ENCODE measurements at regions not wholly inside any gene's neighbourhood (a gene's known extent, or its start where the extent isn't known, plus 50 kb on each side); places are given as distances from the start of the nearest gene placed in this dataset.
"Not testable (repeated sequence)": the region's sequence is repeated elsewhere in the genome, so short reads cannot be mapped to it uniquely, and the experiment has no call there.

- in situ Hi-C loops (cut with MboI; ENCODE audit: low pct_unique_long_range_greater_than_20kb in 2 of 9, low sequenced_read_pairs in 9 of 9, unreplicated experiment in 9 of 9): no loop called here
- Histone ChIP-seq H3K4me1 (replicated peaks in 1 of 2) (peaks cover 2 to 6% of the 10 kb centered on the region in 2 donors), H3K4me3 (no peak overlapping the region), H3K27ac (no peak overlapping the region)
- WGBS, 10 experiments: 66 to 100% (median 87%) methylated on average over 1 to 4 of the region's 4 CpGs
- ATAC-seq (replicated peaks in 6 of 8): no peak
These were observed 119.0 kb downstream of the TNFSF18 start for GRCh38 chr1:172931761-172932160.

- no peak for ATAC-seq (replicated peaks in 6 of 8)
These were observed 117.8 kb downstream of the TNFSF18 start for GRCh38 chr1:172932981-172933380.

GRCh38 chr1:172934417-172934762 is 116.4 kb downstream of the TNFSF18 start:
- H3K4me3 ChIP-seq: no peak overlapping the region
- ATAC-seq (replicated peaks in 6 of 8): no peak
- no peak overlapping the region for H3K27ac ChIP-seq
- WGBS, 10 experiments: 10 to 96% (median 73%) methylated on average over 2 to 4 of the region's 4 CpGs; no CpG with 5 or more reads in 2 of the 10 experiments
- H3K4me1 ChIP-seq (replicated peaks in 1 of 2): peaks cover 2 to 6% of the 10 kb centered on the region in 2 donors
- in situ Hi-C loops (cut with MboI; ENCODE audit: low pct_unique_long_range_greater_than_20kb in 2 of 9, low sequenced_read_pairs in 9 of 9, unreplicated experiment in 9 of 9): no loop called here

More at GRCh38 chr1:172932981-172933380, 117.8 kb downstream of the TNFSF18 start:
- Histone ChIP-seq H3K4me1 (replicated peaks in 1 of 2) (peaks cover 2 to 6% of the 10 kb centered on the region in 2 donors), H3K27ac (no peak overlapping the region), H3K4me3 (no peak overlapping the region)
- in situ Hi-C loops (cut with MboI; ENCODE audit: low pct_unique_long_range_greater_than_20kb in 2 of 9, low sequenced_read_pairs in 9 of 9, unreplicated experiment in 9 of 9): no loop called here
- WGBS, 10 experiments: 78 to 100% (median 83%) methylated on average over 1 of the region's 1 CpG; no CpG with 5 or more reads in 3 of the 10 experiments

GRCh38 chr1:172935062-172935592 is 115.6 kb downstream of the TNFSF18 start:
- 0 to 100% (median 50%) methylated on average over 1 of the region's 1 CpG; no CpG with 5 or more reads in 2 of the 10 experiments for WGBS, 10 experiments
- in situ Hi-C loops (cut with MboI; ENCODE audit: low pct_unique_long_range_greater_than_20kb in 2 of 9, low sequenced_read_pairs in 9 of 9, unreplicated experiment in 9 of 9): no loop called here
- Histone ChIP-seq H3K4me3 (no peak overlapping the region), H3K27ac (no peak overlapping the region), H3K4me1 (replicated peaks in 1 of 2) (peaks cover 2 to 6% of the 10 kb centered on the region in 2 donors)
- ATAC-seq (replicated peaks in 6 of 8): no peak

DNA sequence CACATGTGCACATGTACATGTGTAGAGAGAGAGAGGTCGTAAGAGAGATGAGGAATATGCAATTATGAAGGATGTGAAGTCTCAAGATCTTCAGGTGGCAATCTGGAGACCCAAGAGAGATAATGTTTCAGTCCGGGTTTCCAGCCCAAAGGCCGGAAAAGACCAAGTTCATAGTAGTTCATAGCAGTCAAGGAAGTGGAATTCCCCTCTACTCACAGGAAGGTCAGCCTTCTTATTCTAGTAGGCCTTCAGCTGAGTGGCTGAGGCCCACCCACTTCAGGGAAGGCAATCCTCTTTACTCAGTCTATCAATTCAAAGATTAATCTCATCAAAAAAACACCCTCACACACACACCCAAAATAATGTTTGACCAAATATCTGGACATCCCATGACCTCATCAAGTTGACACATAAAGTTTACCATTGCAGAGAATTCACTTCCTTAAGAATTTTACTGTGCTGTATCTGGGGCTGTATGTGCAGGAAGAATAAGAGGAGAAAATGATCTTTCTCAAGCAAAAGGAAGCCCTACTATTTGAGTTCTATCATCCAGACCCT is 114.6 kb downstream of the TNFSF18 start:
- WGBS, 10 experiments: 42 to 100% (median 80%) methylated on average over 1 to 3 of the region's 3 CpGs
- H3K27ac ChIP-seq: no peak overlapping the region
- no peak overlapping the region for H3K4me3 ChIP-seq
- in situ Hi-C loops (cut with MboI; ENCODE audit: low pct_unique_long_range_greater_than_20kb in 2 of 9, low sequenced_read_pairs in 9 of 9, unreplicated experiment in 9 of 9): no loop called here
- ATAC-seq (replicated peaks in 6 of 8): no peak
- peaks cover 2 to 6% of the 10 kb centered on the region in 2 donors for H3K4me1 ChIP-seq (replicated peaks in 1 of 2)

GRCh38 chr1:172938681-172939080 is 112.1 kb downstream of the TNFSF18 start:
- Histone ChIP-seq H3K4me3 (no peak overlapping the region), H3K27ac (no peak overlapping the region), H3K4me1 (replicated peaks in 1 of 2) (peaks cover 2 to 6% of the 10 kb centered on the region in 2 donors)
- in situ Hi-C loops (cut with MboI; ENCODE audit: low pct_unique_long_range_greater_than_20kb in 2 of 9, low sequenced_read_pairs in 9 of 9, unreplicated experiment in 9 of 9): no loop called here
- no peak for ATAC-seq (replicated peaks in 6 of 8)

DNA sequence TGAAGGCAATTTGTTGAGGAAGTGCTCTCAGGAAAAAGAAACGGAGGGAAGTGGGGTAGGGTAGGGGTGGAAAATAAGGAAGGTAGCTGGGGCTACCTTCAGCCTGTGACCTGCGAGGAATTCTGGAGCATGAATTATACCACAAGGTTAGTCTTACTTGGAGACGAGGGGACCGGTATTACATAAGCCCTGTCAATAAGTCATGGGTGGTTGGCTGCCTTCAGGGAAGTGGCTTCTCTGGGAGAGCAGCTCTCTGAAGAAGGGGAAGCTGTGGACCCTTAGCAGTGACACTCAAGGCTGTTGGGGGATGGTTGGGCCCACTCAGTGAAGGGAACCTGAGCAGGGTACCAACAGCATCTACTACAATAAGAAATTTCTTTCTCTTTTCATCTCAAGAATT is 111.3 kb downstream of the TNFSF18 start:
- ATAC-seq (replicated peaks in 6 of 8): no peak
- no peaks in the 10 kb centered on the region for H3K4me1 ChIP-seq (replicated peaks in 1 of 2)
- H3K27ac ChIP-seq: no peak overlapping the region
- in situ Hi-C loops (cut with MboI; ENCODE audit: low pct_unique_long_range_greater_than_20kb in 2 of 9, low sequenced_read_pairs in 9 of 9, unreplicated experiment in 9 of 9): no loop called here
- H3K4me3 ChIP-seq: no peak overlapping the region
- WGBS, 10 experiments: 73 to 100% (median 91%) methylated on average over 1 to 4 of the region's 4 CpGs; no CpG with 5 or more reads in 2 of the 10 experiments

- Histone ChIP-seq H3K27ac (no peak overlapping the region), H3K4me1 (replicated peaks in 1 of 2) (no peaks in the 10 kb centered on the region), H3K4me3 (no peak overlapping the region)
- 21 to 100% (median 83%) methylated on average over 1 to 5 of the region's 5 CpGs for WGBS, 10 experiments
- in situ Hi-C loops (cut with MboI; ENCODE audit: low pct_unique_long_range_greater_than_20kb in 2 of 9, low sequenced_read_pairs in 9 of 9, unreplicated experiment in 9 of 9): no loop called here
- ATAC-seq (replicated peaks in 6 of 8): peak in 2 of 8 experiments; percentile 25 to 57
These were observed 110.4 kb downstream of the TNFSF18 start for GRCh38 chr1:172940174-172940855.

DNA sequence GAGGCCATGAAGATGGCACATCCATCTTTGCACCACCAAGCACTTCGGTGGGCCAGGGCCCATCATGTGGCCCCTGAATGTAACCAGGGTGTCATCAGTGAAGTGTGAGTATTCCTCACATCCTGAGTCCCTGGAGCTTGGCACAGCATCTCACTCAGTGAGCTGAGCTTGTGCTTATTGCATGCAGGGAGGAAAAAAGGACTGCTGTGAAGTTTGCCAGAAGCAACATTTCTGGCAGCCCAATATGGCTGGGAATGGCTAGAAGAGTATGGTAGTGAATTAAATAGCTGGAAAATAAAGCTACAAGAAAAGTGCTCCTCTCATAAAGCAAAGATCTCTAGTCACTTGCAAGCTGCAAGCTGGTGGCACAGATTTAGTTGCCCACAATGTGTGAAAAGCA is 109.3 kb downstream of the TNFSF18 start:
- in situ Hi-C loops (cut with MboI; ENCODE audit: low pct_unique_long_range_greater_than_20kb in 2 of 9, low sequenced_read_pairs in 9 of 9, unreplicated experiment in 9 of 9): no loop called here
- Histone ChIP-seq H3K4me3 (no peak overlapping the region), H3K27ac (no peak overlapping the region), H3K4me1 (replicated peaks in 1 of 2) (no peaks in the 10 kb centered on the region)
- no peak for ATAC-seq (replicated peaks in 6 of 8)
- WGBS, 10 experiments: 0 to 100% (median 80%) methylated on average over 1 of the region's 1 CpG; no CpG with 5 or more reads in 6 of the 10 experiments

GRCh38 chr1:172941945-172942344 is 108.8 kb downstream of the TNFSF18 start:
- in situ Hi-C loops (cut with MboI; ENCODE audit: low pct_unique_long_range_greater_than_20kb in 2 of 9, low sequenced_read_pairs in 9 of 9, unreplicated experiment in 9 of 9): no loop called here
- WGBS, 10 experiments: 0 to 100% (median 57%) methylated on average over 1 to 2 of the region's 2 CpGs; no CpG with 5 or more reads in 1 of the 10 experiments

DNA sequence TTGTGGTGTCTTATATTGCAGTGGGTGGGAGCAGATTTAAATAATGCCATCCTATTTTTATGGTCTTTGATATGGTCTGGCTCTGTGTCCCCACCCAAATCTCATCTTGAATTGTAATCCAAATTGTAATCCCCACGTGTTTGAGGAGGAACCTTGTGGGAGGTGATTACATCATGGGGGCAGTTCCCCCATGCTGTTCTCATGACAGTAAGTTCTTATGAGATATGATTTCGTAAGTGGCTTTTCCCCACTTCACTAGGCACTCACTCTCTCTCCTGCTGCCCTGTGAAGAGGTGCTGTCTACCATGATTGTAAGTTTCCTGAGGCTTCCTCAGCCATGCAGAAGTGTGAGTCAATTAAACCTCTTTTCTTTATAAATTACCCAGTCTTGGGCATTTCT is 107.6 kb downstream of the TNFSF18 start:
- H3K27ac ChIP-seq; ATAC-seq (replicated peaks in 6 of 8); H3K4me1 ChIP-seq (replicated peaks in 1 of 2); in situ Hi-C loops (cut with MboI; ENCODE audit: low pct_unique_long_range_greater_than_20kb in 2 of 9, low sequenced_read_pairs in 9 of 9, unreplicated experiment in 9 of 9); H3K4me3 ChIP-seq: not testable (repeated sequence)
- WGBS, 10 experiments: 46 to 100% (median 71%) methylated on average over 1 to 2 of the region's 2 CpGs; no CpG with 5 or more reads in 4 of the 10 experiments

More at GRCh38 chr1:172941945-172942344, 108.8 kb downstream of the TNFSF18 start:
- no peaks in the 10 kb centered on the region for H3K4me1 ChIP-seq (replicated peaks in 1 of 2)
- H3K27ac ChIP-seq: no peak overlapping the region
- no peak for ATAC-seq (replicated peaks in 6 of 8)
- H3K4me3 ChIP-seq: no peak overlapping the region

- no peak overlapping the region for H3K27ac ChIP-seq
- no peak overlapping the region for H3K4me3 ChIP-seq
- in situ Hi-C loops (cut with MboI; ENCODE audit: low pct_unique_long_range_greater_than_20kb in 2 of 9, low sequenced_read_pairs in 9 of 9, unreplicated experiment in 9 of 9): no loop called here
- no peak for ATAC-seq (replicated peaks in 6 of 8)
- H3K4me1 ChIP-seq (replicated peaks in 1 of 2): no peaks in the 10 kb centered on the region
These were observed 105.8 kb downstream of the TNFSF18 start for GRCh38 chr1:172944931-172945330.

- Histone ChIP-seq H3K27ac (no peak overlapping the region), H3K4me3 (no peak overlapping the region), H3K4me1 (replicated peaks in 1 of 2) (no peaks in the 10 kb centered on the region)
- ATAC-seq (replicated peaks in 6 of 8): peak in 5 of 8 experiments; percentile 64 to 89 (median 83)
- in situ Hi-C loops (cut with MboI; ENCODE audit: low pct_unique_long_range_greater_than_20kb in 2 of 9, low sequenced_read_pairs in 9 of 9, unreplicated experiment in 9 of 9): no loop called here
- 57 to 100% (median 92%) methylated on average over 1 to 2 of the region's 2 CpGs; no CpG with 5 or more reads in 1 of the 10 experiments for WGBS, 10 experiments
These were observed 103.8 kb downstream of the TNFSF18 start for GRCh38 chr1:172946814-172947507.

Data from motor neuron (in vitro differentiated cells).